Astrocyte of the spinal cord (primary cell): ENCODE measurements at regions not wholly inside any gene's neighbourhood (a gene's known extent, or its start where the extent isn't known, plus 50 kb on each side); places are given as distances from the start of the nearest gene placed in this dataset.
"Not testable (repeated sequence)": the region's sequence is repeated elsewhere in the genome, so short reads cannot be mapped to it uniquely, and the experiment has no call there.

Source experiments
- DNase-seq: peaks from one replicate; pipeline ENCODE4 v3.0.0; 2011; ENCODE audit warnings: low read depth, low spot score
- H3K4me3 ChIP-seq: 2 replicates; pipeline ENCODE4 v1.5.1; 2011; ENCODE audit warnings: low read depth, mild to moderate bottlenecking, low read length, moderate library complexity
- CTCF ChIP-seq: IDR thresholded peaks from 2 replicates; pipeline ENCODE4 v1.5.1; 2012; ENCODE audit warnings: low read depth, mild to moderate bottlenecking, low read length, inconsistent platforms
- in situ Hi-C: cut with HindIII; loops from 2 replicates; pipeline ENCODE4 v1.10.0; 2017; ENCODE audit warnings: low sequenced_read_pairs

- TF ChIP-seq CTCF = no peak
- H3K4me3 ChIP-seq = no peak overlapping the region
- in situ Hi-C loops = no loop called here
- DNase-seq = no peak
Observed at GRCh38 chr6:76914737-76915136, 548.6 kb downstream of the HTR1B start.

- in situ Hi-C loops, H3K4me3 ChIP-seq: not testable (repeated sequence)
Observed at GRCh38 chr6:76905541-76905940, 557.8 kb downstream of the HTR1B start.

GRCh38 chr6:76892542-76892941, 570.7 kb downstream of the HTR1B start:
- DNase-seq = no peak
- no peak overlapping the region for H3K4me3 ChIP-seq
- in situ Hi-C loops = no loop called here
- TF ChIP-seq CTCF = no peak

More at GRCh38 chr6:76905541-76905940, 557.8 kb downstream of the HTR1B start:
- DNase-seq = not testable (repeated sequence)

GRCh38 chr6:76888351-76888750, 574.9 kb downstream of the HTR1B start:
- no peak for DNase-seq
- no peak for TF ChIP-seq CTCF
- in situ Hi-C loops = no loop called here
- no peak overlapping the region for H3K4me3 ChIP-seq

GRCh38 chr6:76886900-76887299, 576.4 kb downstream of the HTR1B start:
- in situ Hi-C loops = no loop called here
- no peak for DNase-seq
- no peak overlapping the region for H3K4me3 ChIP-seq
- no peak for TF ChIP-seq CTCF

- H3K4me3 ChIP-seq = no peak overlapping the region
- no peak for TF ChIP-seq CTCF
- DNase-seq = peak; percentile 57
- in situ Hi-C loops = no loop called here
Observed at GRCh38 chr6:76885861-76886301, 577.4 kb downstream of the HTR1B start.

- in situ Hi-C loops = no loop called here
- no peak overlapping the region for H3K4me3 ChIP-seq
- TF ChIP-seq CTCF = no peak
- no peak for DNase-seq
Observed at GRCh38 chr6:76881414-76881813, 581.9 kb downstream of the HTR1B start.
